Sigmoid colon (tissue), 6 donors: ENCODE measurements at regions not wholly inside any gene's neighbourhood (a gene's known extent, or its start where the extent isn't known, plus 50 kb on each side); places are given as distances from the start of the nearest gene placed in this dataset.

Experiments used
- DNase-seq: peaks from one replicate; pipeline ENCODE4 v3.0.0-alpha.2; 2019
- H3K27ac ChIP-seq, 4 donors: fragments of 200-600 bp; sonication (generic); one replicate each; pipeline ENCODE4 v1.5.1; 2016 to 2019; ENCODE audit warnings: mild to moderate bottlenecking in 1 of 4
- H3K27me3 ChIP-seq, 3 donors: fragments of 200-600 bp; sonication (generic); one replicate each; pipeline ENCODE4 v1.5.1; 2019; ENCODE audit warnings: mild to moderate bottlenecking in 1 of 3
- H3K36me3 ChIP-seq, 4 donors: fragments of 200-600 bp; sonication (generic); one replicate each; pipeline ENCODE4 v1.5.1; 2016 to 2019
- H3K4me1 ChIP-seq, 4 donors: fragments of 200-600 bp; sonication (generic); one replicate each; pipeline ENCODE4 v1.5.1; 2017 to 2019
- H3K4me3 ChIP-seq, 4 donors: fragments of 200-600 bp; sonication (generic); one replicate each; pipeline ENCODE4 v1.5.1; 2017 to 2019; ENCODE audit warnings: mild to moderate bottlenecking in 2 of 4, moderate library complexity in 1 of 4
- H3K9me3 ChIP-seq, 4 donors: fragments of 200-600 bp in 3 of 4; sonication (generic) in 3 of 4; one replicate each; pipeline versions ENCODE4 v1.5.1 to v1.6.1; 2013 to 2019
- EP300 ChIP-seq, 4 donors: sonication (generic); formaldehyde crosslinking; IDR thresholded peaks; one replicate each; pipeline ENCODE4 v1.6.1; 2017; ENCODE audit warnings: antibody characterized with exemption in 4 of 4
- POLR2A ChIP-seq, 2 donors: fragments of 450-650 bp; IDR thresholded peaks; one replicate each; pipeline ENCODE4 v1.6.1; 2016; ENCODE audit warnings: antibody characterized with exemption in 2 of 2, mild to moderate bottlenecking in 2 of 2, moderate library complexity in 2 of 2
- POLR2AphosphoS5 ChIP-seq, 4 donors: sonication (generic); formaldehyde crosslinking; IDR thresholded peaks; one replicate each; pipeline ENCODE4 v1.6.1; 2017; ENCODE audit warnings: antibody characterized with exemption in 4 of 4
- WGBS, 2 donors: extraction: QIAGEN DNeasy Blood & Tissue Kit; methylation state at CpG; one replicate each; pipeline ENCODE4 v1.1.7; 2013; 5-methylcytosine and 5-hydroxymethylcytosine counted together
- intact Hi-C: fragments of 100-400 bp; cut with DNase I; formaldehyde crosslinking; loops from one replicate; pipeline ENCODE4 v1.15.1; 2023
- TF ChIP-seq, protein P1 (sequence below), 4 experiments: fragments of 450-650 bp in 3 of 4; fragments of 200-600 bp in 1 of 4; IDR thresholded peaks; one replicate each; pipeline ENCODE4 v1.5.1; 2016 to 2019; ENCODE audit warnings: antibody characterized with exemption in 4 of 4, mild to moderate bottlenecking in 3 of 4, moderate library complexity in 2 of 4
- donor health status: healthy with polysubstance abuse.
- donor health status: healthy.

DNA sequence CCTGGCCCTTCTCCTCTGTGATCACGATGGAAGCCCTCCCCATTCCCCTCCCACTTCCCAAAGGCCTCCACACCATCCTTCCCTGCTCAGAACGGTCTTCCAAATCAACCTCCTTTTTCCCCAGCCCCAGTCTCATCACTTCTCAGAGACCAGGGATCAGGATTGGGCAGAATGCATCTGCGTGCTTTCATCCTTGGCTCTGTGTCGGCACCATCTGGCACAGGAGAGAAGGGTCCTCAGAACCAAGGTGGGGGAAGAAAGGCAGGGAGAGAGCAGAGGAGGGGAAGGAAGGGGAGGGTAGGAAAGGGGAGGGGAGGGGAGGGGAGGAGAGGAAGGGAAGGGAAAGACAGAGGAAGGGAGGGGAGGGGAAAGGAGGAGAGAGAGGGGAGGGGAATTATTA lies 52.4 kb upstream of the FICD start:
- no peaks in the 10 kb centered on the region for H3K36me3 ChIP-seq
- intact Hi-C loops, result no loop called here
- H3K4me3 ChIP-seq, result no peak overlapping the region
- DNase-seq, result no peak
- no peak overlapping the region for H3K27ac ChIP-seq
- H3K27me3 ChIP-seq, result peaks cover 0 to 16% (median 0%) of the 10 kb centered on the region in 3 donors
- H3K4me1 ChIP-seq, result no peaks in the 10 kb centered on the region
- TF ChIP-seq POLR2AphosphoS5 (IDR thresholded peaks at IDR 0.05), result no peak
- no peak for TF ChIP-seq POLR2A (IDR thresholded peaks at IDR 0.05)
- TF ChIP-seq EP300 (IDR thresholded peaks at IDR 0.05), result no peak
- TF ChIP-seq, protein P1, sequence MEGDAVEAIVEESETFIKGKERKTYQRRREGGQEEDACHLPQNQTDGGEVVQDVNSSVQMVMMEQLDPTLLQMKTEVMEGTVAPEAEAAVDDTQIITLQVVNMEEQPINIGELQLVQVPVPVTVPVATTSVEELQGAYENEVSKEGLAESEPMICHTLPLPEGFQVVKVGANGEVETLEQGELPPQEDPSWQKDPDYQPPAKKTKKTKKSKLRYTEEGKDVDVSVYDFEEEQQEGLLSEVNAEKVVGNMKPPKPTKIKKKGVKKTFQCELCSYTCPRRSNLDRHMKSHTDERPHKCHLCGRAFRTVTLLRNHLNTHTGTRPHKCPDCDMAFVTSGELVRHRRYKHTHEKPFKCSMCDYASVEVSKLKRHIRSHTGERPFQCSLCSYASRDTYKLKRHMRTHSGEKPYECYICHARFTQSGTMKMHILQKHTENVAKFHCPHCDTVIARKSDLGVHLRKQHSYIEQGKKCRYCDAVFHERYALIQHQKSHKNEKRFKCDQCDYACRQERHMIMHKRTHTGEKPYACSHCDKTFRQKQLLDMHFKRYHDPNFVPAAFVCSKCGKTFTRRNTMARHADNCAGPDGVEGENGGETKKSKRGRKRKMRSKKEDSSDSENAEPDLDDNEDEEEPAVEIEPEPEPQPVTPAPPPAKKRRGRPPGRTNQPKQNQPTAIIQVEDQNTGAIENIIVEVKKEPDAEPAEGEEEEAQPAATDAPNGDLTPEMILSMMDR (IDR thresholded peaks at IDR 0.05), result no peak
- H3K9me3 ChIP-seq, result no peaks in the 10 kb centered on the region
- WGBS, 2 donors, result 44 to 47% methylated on average over 4 of the region's 4 CpGs

GRCh38 chr12:108461058-108461660 lies 53.9 kb upstream of the FICD start:
- no peak for TF ChIP-seq POLR2A (IDR thresholded peaks at IDR 0.05)
- TF ChIP-seq POLR2AphosphoS5 (IDR thresholded peaks at IDR 0.05), result no peak
- TF ChIP-seq EP300 (IDR thresholded peaks at IDR 0.05), result no peak
- TF ChIP-seq, protein P1 (IDR thresholded peaks at IDR 0.05), result no peak
- intact Hi-C loops, result no loop called here
- Histone ChIP-seq H3K27me3 (peaks cover 0 to 16% (median 0%) of the 10 kb centered on the region in 3 donors), H3K4me3 (no peak overlapping the region), H3K4me1 (no peaks in the 10 kb centered on the region), H3K27ac (no peak overlapping the region), H3K36me3 (no peaks in the 10 kb centered on the region), H3K9me3 (no peaks in the 10 kb centered on the region)
- DNase-seq, result no peak
- WGBS, 2 donors, result 52 to 80% methylated on average over 4 of the region's 4 CpGs

DNA sequence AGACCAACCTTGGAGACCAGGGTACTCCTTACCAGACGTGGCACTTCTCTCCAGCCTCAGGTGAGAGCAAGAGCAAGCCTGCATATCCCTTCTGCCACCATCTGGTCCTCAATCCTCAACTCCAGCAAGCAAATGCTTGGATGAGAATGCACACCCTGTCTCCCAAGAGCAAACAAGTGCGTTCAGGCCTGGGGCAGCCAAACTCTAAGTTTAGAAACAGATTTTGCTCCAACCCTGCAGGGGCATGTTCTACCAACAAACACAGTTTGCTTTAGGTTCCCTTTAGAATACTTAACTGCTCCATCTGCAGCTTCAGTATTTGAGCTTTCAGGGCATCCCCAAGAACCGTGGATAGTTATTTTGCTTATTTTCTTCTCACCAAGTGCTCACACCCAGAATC lies 55.9 kb upstream of the FICD start:
- Histone ChIP-seq H3K36me3 (no peaks in the 10 kb centered on the region), H3K27ac (no peak overlapping the region), H3K9me3 (no peaks in the 10 kb centered on the region), H3K4me1 (no peaks in the 10 kb centered on the region), H3K4me3 (no peak overlapping the region), H3K27me3 (peaks cover 0 to 11% (median 0%) of the 10 kb centered on the region in 3 donors)
- intact Hi-C loops, result no loop called here
- 40 to 52% methylated on average over 3 of the region's 3 CpGs for WGBS, 2 donors
- no peak for DNase-seq
- TF ChIP-seq POLR2A (IDR thresholded peaks at IDR 0.05) (no peak), EP300 (IDR thresholded peaks at IDR 0.05) (no peak), POLR2AphosphoS5 (IDR thresholded peaks at IDR 0.05) (no peak)
- TF ChIP-seq, protein P1 (IDR thresholded peaks at IDR 0.05), result no peak

DNA sequence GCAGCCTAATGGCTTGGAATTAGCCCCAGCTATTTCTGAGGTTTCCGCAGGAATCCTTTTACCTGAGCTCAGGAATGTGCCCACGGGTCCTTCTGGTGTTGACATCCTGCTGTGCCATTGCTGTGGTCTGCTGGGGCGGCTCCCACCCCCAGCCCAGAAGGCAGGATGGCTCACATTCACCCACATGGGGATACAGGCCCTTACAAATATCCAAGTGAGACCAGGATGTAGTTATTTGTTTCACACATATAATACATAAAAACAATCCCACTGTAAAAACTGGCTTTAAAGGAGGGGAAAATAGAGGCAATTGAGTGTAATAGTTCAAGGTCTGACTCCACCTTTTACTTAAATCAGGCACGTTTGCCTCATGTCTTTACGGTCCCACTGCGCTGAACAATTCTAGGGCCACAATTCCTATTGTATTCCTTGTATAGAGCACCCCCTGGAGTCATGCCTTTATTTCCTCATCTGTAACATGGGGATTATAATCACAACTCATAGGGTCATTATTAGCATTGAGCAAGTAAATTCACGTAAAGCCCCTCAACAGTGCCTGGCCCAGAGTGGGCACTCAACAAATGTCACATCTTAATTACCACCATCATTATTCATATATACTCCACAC lies 57.2 kb upstream of the FICD start:
- intact Hi-C loops, result no loop called here
- TF ChIP-seq, protein P1 (IDR thresholded peaks at IDR 0.05), result no peak
- TF ChIP-seq POLR2AphosphoS5 (IDR thresholded peaks at IDR 0.05) (no peak), EP300 (IDR thresholded peaks at IDR 0.05) (no peak), POLR2A (IDR thresholded peaks at IDR 0.05) (no peak)
- Histone ChIP-seq H3K36me3 (no peaks in the 10 kb centered on the region), H3K4me1 (no peaks in the 10 kb centered on the region), H3K4me3 (no peak overlapping the region), H3K27ac (no peak overlapping the region), H3K9me3 (no peaks in the 10 kb centered on the region), H3K27me3 (peaks cover 0 to 8% (median 0%) of the 10 kb centered on the region in 3 donors)
- no peak for DNase-seq
- 53 to 56% methylated on average over 7 of the region's 7 CpGs for WGBS, 2 donors
